Neural cell (in vitro differentiated cells): ENCODE measurements at regions not wholly inside any gene's neighbourhood (a gene's known extent, or its start where the extent isn't known, plus 50 kb on each side); places are given as distances from the start of the nearest gene placed in this dataset.

Experiments
- H2AFZ ChIP-seq: fragments of 200-600, 300-800 bp; sonication (generic), shearing (Covaris generic); 2 replicates; pipeline ENCODE4 v1.6.0; 2014; ENCODE audit warnings: low read depth, mild to moderate bottlenecking, antibody characterized with exemption, low read length, moderate library complexity
- H3F3A ChIP-seq: fragments of 200-600 bp; shearing (Covaris generic); 2 replicates; pipeline ENCODE4 v1.6.1; 2016; ENCODE audit warnings: mild to moderate bottlenecking, moderate library complexity, mixed read lengths, antibody characterized with exemption, low read length; ENCODE audit not compliant: insufficient read depth, poor library complexity, severe bottlenecking
- H3K27ac ChIP-seq: fragments of 200-600, 300-800 bp; sonication (generic), shearing (Covaris generic); 2 replicates; pipeline ENCODE4 v1.5.1; 2014; ENCODE audit warnings: mild to moderate bottlenecking, low read length, moderate library complexity
- H3K27me3 ChIP-seq: fragments of 300-800, 200-600 bp; sonication (generic), shearing (Covaris generic); 2 replicates; pipeline ENCODE4 v1.6.0; 2014; ENCODE audit warnings: mild to moderate bottlenecking, low read depth, low read length, moderate library complexity; ENCODE audit not compliant: insufficient read depth
- H3K36me3 ChIP-seq: fragments of 300-800, 200-600 bp; sonication (generic), shearing (Covaris generic); 2 replicates; pipeline ENCODE4 v1.5.1; 2014; ENCODE audit warnings: mild to moderate bottlenecking, antibody characterized with exemption, low read length, moderate library complexity; ENCODE audit not compliant: insufficient read depth
- H3K4me2 ChIP-seq: fragments of 300-800, 200-600 bp; sonication (generic), shearing (Covaris generic); 2 replicates; pipeline ENCODE4 v1.6.0; 2014; ENCODE audit warnings: mild to moderate bottlenecking, low read length
- H3K4me3 ChIP-seq: fragments of 300-800, 200-600 bp; sonication (generic), shearing (Covaris generic); 2 replicates; pipeline ENCODE4 v1.5.1; 2014; ENCODE audit warnings: mild to moderate bottlenecking, low read length, moderate library complexity
- H3K79me2 ChIP-seq: fragments of 200-600 bp; shearing (Covaris generic); replicated peaks from 2 replicates; pipeline ENCODE4 v1.6.0; 2014; ENCODE audit warnings: mild to moderate bottlenecking, low read length, moderate library complexity; ENCODE audit not compliant: insufficient read depth
- H3K9ac ChIP-seq: fragments of 300-800, 200-600 bp; sonication (generic), shearing (Covaris generic); 2 replicates; pipeline ENCODE4 v1.6.1; 2016; ENCODE audit warnings: mild to moderate bottlenecking, low read length, mixed read lengths
- H3K9me2 ChIP-seq: fragments of 200-600 bp; shearing (Covaris generic); 2 replicates; pipeline ENCODE4 v1.6.1; 2016; ENCODE audit warnings: mild to moderate bottlenecking, low read length, mixed read lengths; ENCODE audit not compliant: insufficient read depth
- H3K9me3 ChIP-seq: fragments of 200-600, 300-800 bp; sonication (generic), shearing (Covaris generic); 2 replicates; pipeline ENCODE4 v1.6.1; 2016; ENCODE audit warnings: mild to moderate bottlenecking, mixed run types, low read length, moderate library complexity, mixed read lengths
- H4K20me1 ChIP-seq: fragments of 200-600 bp; shearing (Covaris generic); 2 replicates; pipeline ENCODE4 v1.6.1; 2016; ENCODE audit warnings: mild to moderate bottlenecking, mixed run types; ENCODE audit not compliant: insufficient read depth
- EP300 ChIP-seq: fragments of 450-650 bp; conservative IDR thresholded peaks from 2 replicates; pipeline ENCODE4 v1.6.1; 2014; ENCODE audit warnings: antibody characterized with exemption, mild to moderate bottlenecking, moderate library complexity; ENCODE audit not compliant: poor library complexity, severe bottlenecking
- EZH2 ChIP-seq: fragments of 200-600, 300-800 bp; shearing (Covaris generic), sonication (generic); IDR thresholded peaks from 2 replicates; pipeline ENCODE4 v1.6.1; 2014; ENCODE audit warnings: antibody characterized with exemption, low read length, borderline replicate concordance, mild to moderate bottlenecking; ENCODE audit not compliant: insufficient read depth, poor library complexity, severe bottlenecking
- MXI1 ChIP-seq: fragments of 450-650 bp; conservative IDR thresholded peaks from 2 replicates; pipeline ENCODE4 v1.6.1; 2014; ENCODE audit warnings: antibody characterized with exemption, mild to moderate bottlenecking; ENCODE audit not compliant: poor library complexity, severe bottlenecking
- SMC3 ChIP-seq: fragments of 450-650 bp; conservative IDR thresholded peaks from 2 replicates; pipeline ENCODE4 v1.6.1; 2014; ENCODE audit warnings: antibody characterized with exemption, mild to moderate bottlenecking, moderate library complexity; ENCODE audit not compliant: poor library complexity
- TAF1 ChIP-seq: IDR thresholded peaks from 2 replicates; pipeline ENCODE4 v1.6.1; 2012; ENCODE audit warnings: low read depth
- TF ChIP-seq, protein P1 (sequence below): fragments of 450-650 bp; IDR thresholded peaks from 2 replicates; pipeline ENCODE4 v1.5.1; 2014; ENCODE audit warnings: antibody characterized with exemption, mild to moderate bottlenecking, moderate library complexity; ENCODE audit not compliant: poor library complexity, severe bottlenecking
- TF ChIP-seq, protein P2 (sequence below): IDR thresholded peaks from 2 replicates; pipeline ENCODE4 v1.6.1; 2012; ENCODE audit warnings: borderline replicate concordance

DNA sequence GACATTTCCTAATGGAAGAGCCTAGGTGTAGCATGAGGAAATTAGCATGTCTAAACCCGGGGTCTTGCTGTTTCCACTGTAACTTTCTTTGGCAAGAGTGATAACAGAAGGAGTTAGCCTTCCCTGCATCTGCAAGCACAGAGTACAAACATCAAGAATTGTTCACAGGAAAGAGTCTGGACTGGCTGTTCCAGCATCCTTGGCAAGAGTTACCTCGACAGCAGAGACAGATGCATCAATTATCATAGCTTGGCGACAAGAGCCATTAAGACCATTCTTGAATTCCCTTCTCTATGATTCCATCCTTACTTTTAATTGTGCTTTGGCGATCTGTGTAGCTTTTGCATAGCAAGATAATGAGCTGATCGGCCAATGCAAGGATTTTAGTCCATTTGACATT is 82.8 kb upstream of the RALGPS2 start:
- TF ChIP-seq MXI1: no peak
- TF ChIP-seq EP300: no peak
- no peak for TF ChIP-seq EZH2
- Histone ChIP-seq H3K9me2 (no peaks in the 10 kb centered on the region), H3F3A (no peaks in the 10 kb centered on the region), H3K9me3 (no peaks in the 10 kb centered on the region), H3K4me2 (no peak overlapping the region), H2AFZ (no peak overlapping the region), H3K79me2 (no peaks in the 10 kb centered on the region), H3K4me3 (no peak overlapping the region), H3K36me3 (no peaks in the 10 kb centered on the region), H3K27me3 (no peaks in the 10 kb centered on the region), H3K27ac (no peak overlapping the region), H4K20me1 (no peaks in the 10 kb centered on the region), H3K9ac (no peak overlapping the region)

DNA sequence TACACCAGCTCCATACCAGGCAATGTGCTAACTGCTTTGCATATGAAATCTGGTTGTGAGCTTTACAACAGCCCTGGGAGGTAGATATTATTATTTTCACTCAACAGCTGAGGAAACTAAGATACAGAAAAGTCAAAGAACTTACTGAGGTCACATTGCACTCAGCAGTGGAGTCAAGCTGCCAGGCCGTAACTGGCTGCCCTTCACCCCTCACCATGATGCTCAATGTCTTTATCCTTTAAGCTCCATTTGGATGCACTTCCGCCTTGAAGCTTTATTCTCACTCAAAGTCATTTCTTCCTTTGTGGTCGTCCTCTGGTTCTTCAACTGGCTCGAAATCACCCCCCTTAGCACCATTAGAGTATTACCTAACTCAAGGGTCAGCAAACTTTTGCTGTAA is 81.7 kb upstream of the RALGPS2 start:
- H3K27ac ChIP-seq: no peak overlapping the region
- no peak overlapping the region for H3K9ac ChIP-seq
- no peaks in the 10 kb centered on the region for H3K9me3 ChIP-seq
- no peak overlapping the region for H2AFZ ChIP-seq
- H3K79me2 ChIP-seq: no peaks in the 10 kb centered on the region
- TF ChIP-seq EZH2 (no peak), SMC3 (no peak)
- TF ChIP-seq, protein P1, sequence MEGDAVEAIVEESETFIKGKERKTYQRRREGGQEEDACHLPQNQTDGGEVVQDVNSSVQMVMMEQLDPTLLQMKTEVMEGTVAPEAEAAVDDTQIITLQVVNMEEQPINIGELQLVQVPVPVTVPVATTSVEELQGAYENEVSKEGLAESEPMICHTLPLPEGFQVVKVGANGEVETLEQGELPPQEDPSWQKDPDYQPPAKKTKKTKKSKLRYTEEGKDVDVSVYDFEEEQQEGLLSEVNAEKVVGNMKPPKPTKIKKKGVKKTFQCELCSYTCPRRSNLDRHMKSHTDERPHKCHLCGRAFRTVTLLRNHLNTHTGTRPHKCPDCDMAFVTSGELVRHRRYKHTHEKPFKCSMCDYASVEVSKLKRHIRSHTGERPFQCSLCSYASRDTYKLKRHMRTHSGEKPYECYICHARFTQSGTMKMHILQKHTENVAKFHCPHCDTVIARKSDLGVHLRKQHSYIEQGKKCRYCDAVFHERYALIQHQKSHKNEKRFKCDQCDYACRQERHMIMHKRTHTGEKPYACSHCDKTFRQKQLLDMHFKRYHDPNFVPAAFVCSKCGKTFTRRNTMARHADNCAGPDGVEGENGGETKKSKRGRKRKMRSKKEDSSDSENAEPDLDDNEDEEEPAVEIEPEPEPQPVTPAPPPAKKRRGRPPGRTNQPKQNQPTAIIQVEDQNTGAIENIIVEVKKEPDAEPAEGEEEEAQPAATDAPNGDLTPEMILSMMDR: no peak
- no peak overlapping the region for H3K4me3 ChIP-seq
- H4K20me1 ChIP-seq: no peaks in the 10 kb centered on the region
- no peaks in the 10 kb centered on the region for H3F3A ChIP-seq
- no peaks in the 10 kb centered on the region for H3K36me3 ChIP-seq
- no peaks in the 10 kb centered on the region for H3K9me2 ChIP-seq
- no peak overlapping the region for H3K4me2 ChIP-seq
- H3K27me3 ChIP-seq: no peaks in the 10 kb centered on the region

DNA sequence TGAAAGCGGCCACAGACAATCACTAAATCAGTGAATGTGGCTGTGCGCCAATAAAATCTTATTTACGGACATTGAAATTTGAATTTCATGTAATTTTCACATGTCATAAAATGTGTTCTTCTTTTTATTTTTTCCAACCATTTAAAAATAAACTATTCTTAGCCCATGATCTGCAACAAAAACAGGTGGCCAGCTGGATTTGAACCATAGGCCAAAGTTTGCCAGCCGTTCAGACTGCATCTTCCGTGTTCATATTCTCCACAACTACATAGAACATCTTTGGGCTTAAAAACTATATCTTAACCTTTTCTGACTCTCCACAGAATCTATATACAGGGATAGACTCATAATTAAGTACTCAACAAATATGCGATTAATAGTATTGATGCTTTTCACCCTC is 81.2 kb upstream of the RALGPS2 start:
- TF ChIP-seq MXI1 (no peak), SMC3 (no peak), EZH2 (no peak), TAF1 (no peak), EP300 (no peak)
- TF ChIP-seq, protein P2, sequence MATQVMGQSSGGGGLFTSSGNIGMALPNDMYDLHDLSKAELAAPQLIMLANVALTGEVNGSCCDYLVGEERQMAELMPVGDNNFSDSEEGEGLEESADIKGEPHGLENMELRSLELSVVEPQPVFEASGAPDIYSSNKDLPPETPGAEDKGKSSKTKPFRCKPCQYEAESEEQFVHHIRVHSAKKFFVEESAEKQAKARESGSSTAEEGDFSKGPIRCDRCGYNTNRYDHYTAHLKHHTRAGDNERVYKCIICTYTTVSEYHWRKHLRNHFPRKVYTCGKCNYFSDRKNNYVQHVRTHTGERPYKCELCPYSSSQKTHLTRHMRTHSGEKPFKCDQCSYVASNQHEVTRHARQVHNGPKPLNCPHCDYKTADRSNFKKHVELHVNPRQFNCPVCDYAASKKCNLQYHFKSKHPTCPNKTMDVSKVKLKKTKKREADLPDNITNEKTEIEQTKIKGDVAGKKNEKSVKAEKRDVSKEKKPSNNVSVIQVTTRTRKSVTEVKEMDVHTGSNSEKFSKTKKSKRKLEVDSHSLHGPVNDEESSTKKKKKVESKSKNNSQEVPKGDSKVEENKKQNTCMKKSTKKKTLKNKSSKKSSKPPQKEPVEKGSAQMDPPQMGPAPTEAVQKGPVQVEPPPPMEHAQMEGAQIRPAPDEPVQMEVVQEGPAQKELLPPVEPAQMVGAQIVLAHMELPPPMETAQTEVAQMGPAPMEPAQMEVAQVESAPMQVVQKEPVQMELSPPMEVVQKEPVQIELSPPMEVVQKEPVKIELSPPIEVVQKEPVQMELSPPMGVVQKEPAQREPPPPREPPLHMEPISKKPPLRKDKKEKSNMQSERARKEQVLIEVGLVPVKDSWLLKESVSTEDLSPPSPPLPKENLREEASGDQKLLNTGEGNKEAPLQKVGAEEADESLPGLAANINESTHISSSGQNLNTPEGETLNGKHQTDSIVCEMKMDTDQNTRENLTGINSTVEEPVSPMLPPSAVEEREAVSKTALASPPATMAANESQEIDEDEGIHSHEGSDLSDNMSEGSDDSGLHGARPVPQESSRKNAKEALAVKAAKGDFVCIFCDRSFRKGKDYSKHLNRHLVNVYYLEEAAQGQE: no peak
- TF ChIP-seq, protein P1: no peak
- H3K36me3 ChIP-seq: no peaks in the 10 kb centered on the region
- H3F3A ChIP-seq: no peaks in the 10 kb centered on the region
- no peaks in the 10 kb centered on the region for H3K9me3 ChIP-seq
- no peaks in the 10 kb centered on the region for H3K9me2 ChIP-seq
- no peak overlapping the region for H3K27ac ChIP-seq
- no peaks in the 10 kb centered on the region for H4K20me1 ChIP-seq
- no peaks in the 10 kb centered on the region for H3K79me2 ChIP-seq
- no peak overlapping the region for H3K4me3 ChIP-seq
- no peaks in the 10 kb centered on the region for H3K27me3 ChIP-seq
- no peak overlapping the region for H3K4me2 ChIP-seq
- H3K9ac ChIP-seq: no peak overlapping the region
- no peak overlapping the region for H2AFZ ChIP-seq
